Immature natural killer cell (primary cell): ENCODE measurements at regions not wholly inside any gene's neighbourhood (a gene's known extent, or its start where the extent isn't known, plus 50 kb on each side); places are given as distances from the start of the nearest gene placed in this dataset.

ENCODE experiments used
- DNase-seq, 3 donors: peaks; one replicate each; pipeline ENCODE4 v3.0.0; 2022; ENCODE audit warnings: mixed read lengths in 1 of 3
- H3K27ac Mint-ChIP-seq, 6 donors: one replicate each; pipeline ENCODE4 v1.8.0; 2020; ENCODE audit warnings: mixed read lengths in 6 of 6, mild to moderate bottlenecking in 5 of 6, inconsistent platforms in 4 of 6, moderate library complexity in 3 of 6
- H3K27me3 Mint-ChIP-seq, 3 donors: one replicate each; pipeline ENCODE4 v1.8.0; 2020 to 2021; ENCODE audit warnings: low read depth in 3 of 3, mild to moderate bottlenecking in 3 of 3, mixed read lengths in 3 of 3, moderate library complexity in 3 of 3, inconsistent platforms in 1 of 3
- H3K36me3 Mint-ChIP-seq, 3 donors: one replicate each; pipeline ENCODE4 v1.8.0; 2020; ENCODE audit warnings: mixed read lengths in 3 of 3, inconsistent platforms in 2 of 3, mild to moderate bottlenecking in 2 of 3
- H3K4me1 Mint-ChIP-seq, 2 donors: one replicate each; pipeline ENCODE4 v1.8.0; 2020; ENCODE audit warnings: inconsistent platforms in 2 of 2, mild to moderate bottlenecking in 2 of 2, mixed read lengths in 2 of 2, moderate library complexity in 1 of 2
- H3K4me3 Mint-ChIP-seq, 5 donors: one replicate each; pipeline ENCODE4 v1.8.0; 2020; ENCODE audit warnings: mild to moderate bottlenecking in 5 of 5, mixed read lengths in 5 of 5, inconsistent platforms in 3 of 5, moderate library complexity in 3 of 5
- H3K9me3 Mint-ChIP-seq, 6 donors: one replicate each; pipeline ENCODE4 v1.8.0; 2020; ENCODE audit warnings: mild to moderate bottlenecking in 6 of 6, mixed read lengths in 6 of 6, inconsistent platforms in 4 of 6, moderate library complexity in 3 of 6

- no peak for DNase-seq
- Mint-ChIP-seq H3K36me3 (no peaks in the 10 kb centered on the region), H3K27ac (no peak overlapping the region), H3K27me3 (no peaks in the 10 kb centered on the region), H3K9me3 (peaks cover 0 to 4% (median 0%) of the 10 kb centered on the region in 6 donors), H3K4me3 (no peak overlapping the region), H3K4me1 (peaks cover 0 to 3% of the 10 kb centered on the region in 2 donors)
Observed at GRCh38 chr14:86442135-86442534, 912.2 kb downstream of the FLRT2 start.

DNA sequence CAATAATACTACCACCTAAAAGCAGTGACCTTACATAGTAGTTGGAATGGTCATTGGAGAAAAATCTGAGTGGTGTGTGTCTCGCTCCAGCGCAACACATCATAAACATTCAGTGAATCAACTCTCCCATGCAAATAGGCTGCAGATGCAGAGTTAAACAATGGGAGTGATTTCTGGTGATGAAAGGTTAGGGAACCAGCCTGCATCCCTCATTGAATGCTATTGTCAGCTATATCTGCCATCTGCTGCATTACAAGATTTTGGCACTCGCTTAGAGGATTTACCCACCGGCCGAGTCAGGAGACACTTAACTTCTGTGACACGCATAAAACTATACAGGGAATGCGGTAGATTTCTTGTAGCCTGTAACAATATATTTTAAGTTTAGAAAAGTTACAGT lies 900.9 kb downstream of the FLRT2 start:
- H3K27me3 Mint-ChIP-seq: peaks cover 0 to 1% (median 0%) of the 10 kb centered on the region in 3 donors
- peaks cover 0 to 3% (median 0%) of the 10 kb centered on the region in 6 donors for H3K9me3 Mint-ChIP-seq
- DNase-seq: no peak
- peaks cover 5 to 11% of the 10 kb centered on the region in 2 donors for H3K4me1 Mint-ChIP-seq
- no peak overlapping the region for H3K4me3 Mint-ChIP-seq
- H3K36me3 Mint-ChIP-seq: no peaks in the 10 kb centered on the region
- H3K27ac Mint-ChIP-seq: no peak overlapping the region

GRCh38 chr14:86423214-86423613 lies 893.3 kb downstream of the FLRT2 start:
- no peak overlapping the region for H3K27ac Mint-ChIP-seq
- peaks cover 0 to 1% (median 0%) of the 10 kb centered on the region in 6 donors for H3K9me3 Mint-ChIP-seq
- no peak overlapping the region for H3K4me3 Mint-ChIP-seq
- H3K4me1 Mint-ChIP-seq: no peaks in the 10 kb centered on the region
- DNase-seq: no peak
- H3K36me3 Mint-ChIP-seq: no peaks in the 10 kb centered on the region
- peaks cover 0 to 2% (median 1%) of the 10 kb centered on the region in 3 donors for H3K27me3 Mint-ChIP-seq

DNA sequence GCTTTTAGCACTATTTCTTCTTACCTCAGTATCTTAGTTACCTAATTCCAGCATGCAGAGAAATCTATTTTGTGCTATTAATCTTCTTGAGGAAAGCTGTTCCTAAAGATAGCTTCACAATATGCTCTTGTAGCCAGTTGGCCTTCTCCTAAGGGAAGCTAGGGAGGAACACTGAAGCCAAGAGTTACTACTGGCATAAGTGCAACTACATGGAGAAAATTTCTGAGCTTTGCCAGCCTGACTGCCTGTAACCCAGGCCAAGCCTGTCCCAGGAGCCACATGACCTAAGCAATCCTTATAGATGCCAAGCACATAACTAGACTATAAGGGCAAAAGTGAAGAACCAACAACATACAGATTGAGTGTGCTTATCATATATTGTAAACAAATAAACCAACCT lies 890.2 kb downstream of the FLRT2 start:
- DNase-seq: no peak
- H3K9me3 Mint-ChIP-seq: peaks cover 0 to 5% (median under 1%) of the 10 kb centered on the region in 6 donors
- H3K4me1 Mint-ChIP-seq: no peaks in the 10 kb centered on the region
- no peaks in the 10 kb centered on the region for H3K36me3 Mint-ChIP-seq
- no peak overlapping the region for H3K4me3 Mint-ChIP-seq
- H3K27ac Mint-ChIP-seq: no peak overlapping the region
- H3K27me3 Mint-ChIP-seq: peaks cover 0 to 2% (median 0%) of the 10 kb centered on the region in 3 donors

GRCh38 chr14:86414146-86414545 lies 884.2 kb downstream of the FLRT2 start:
- Mint-ChIP-seq H3K4me3 (no peak overlapping the region), H3K9me3 (peaks cover 0 to 9% (median 3%) of the 10 kb centered on the region in 6 donors), H3K4me1 (no peaks in the 10 kb centered on the region), H3K36me3 (no peaks in the 10 kb centered on the region), H3K27me3 (peaks cover 0 to 4% (median 2%) of the 10 kb centered on the region in 3 donors), H3K27ac (no peak overlapping the region)
- DNase-seq: no peak

GRCh38 chr14:86404989-86405649 lies 875.2 kb downstream of the FLRT2 start:
- H3K9me3 Mint-ChIP-seq: peaks cover 0 to 6% (median 0%) of the 10 kb centered on the region in 6 donors
- DNase-seq: no peak
- H3K27ac Mint-ChIP-seq: no peak overlapping the region
- H3K36me3 Mint-ChIP-seq: no peaks in the 10 kb centered on the region
- H3K27me3 Mint-ChIP-seq: peaks cover 0 to 2% (median 1%) of the 10 kb centered on the region in 3 donors
- H3K4me1 Mint-ChIP-seq: no peaks in the 10 kb centered on the region
- no peak overlapping the region for H3K4me3 Mint-ChIP-seq

DNA sequence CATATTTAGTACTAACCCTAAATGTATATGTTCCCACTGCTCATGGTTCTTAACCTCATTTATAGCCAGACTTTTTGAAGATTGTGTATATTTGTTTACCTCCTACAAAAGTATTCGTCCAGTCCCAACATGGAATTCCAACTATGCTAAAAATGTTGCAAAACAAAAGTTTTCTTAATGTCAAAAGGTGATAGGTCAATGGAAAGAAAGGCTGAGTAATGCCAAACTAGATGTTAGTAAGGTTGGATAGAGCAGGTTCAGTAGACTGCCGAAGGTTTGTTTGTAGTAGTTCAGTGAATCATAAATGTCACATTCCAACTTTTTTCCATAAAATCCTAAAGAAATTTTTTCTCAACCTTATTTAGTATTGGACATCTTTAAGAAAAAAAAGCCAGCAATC lies 874.5 kb downstream of the FLRT2 start:
- Mint-ChIP-seq H3K4me1 (no peaks in the 10 kb centered on the region), H3K9me3 (peaks cover 0 to 6% (median 0%) of the 10 kb centered on the region in 6 donors), H3K4me3 (no peak overlapping the region), H3K27me3 (peaks cover 0 to 2% (median 1%) of the 10 kb centered on the region in 3 donors), H3K36me3 (no peaks in the 10 kb centered on the region), H3K27ac (no peak overlapping the region)
- no peak for DNase-seq

DNA sequence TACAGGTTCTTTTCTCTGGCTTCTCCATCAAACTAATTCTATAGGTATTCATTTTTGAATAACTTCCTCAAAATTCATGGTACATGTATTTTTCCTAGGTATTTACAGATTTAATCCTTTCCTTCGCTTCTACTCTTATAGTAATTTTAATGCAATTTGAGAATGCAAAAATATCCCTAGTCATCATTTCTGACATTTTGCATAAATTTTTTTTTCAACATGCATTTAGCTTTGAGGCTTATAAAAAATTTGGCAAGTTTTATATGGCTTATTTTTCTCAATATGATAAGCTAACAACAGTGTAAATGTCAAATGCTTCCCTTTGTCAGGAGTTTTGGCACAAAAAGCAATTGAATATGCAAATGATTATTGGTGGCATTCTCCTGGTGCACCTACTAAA lies 872.6 kb downstream of the FLRT2 start:
- no peak overlapping the region for H3K27ac Mint-ChIP-seq
- no peak overlapping the region for H3K4me3 Mint-ChIP-seq
- H3K9me3 Mint-ChIP-seq: peaks cover 0 to 4% (median 0%) of the 10 kb centered on the region in 6 donors
- no peak for DNase-seq
- no peaks in the 10 kb centered on the region for H3K36me3 Mint-ChIP-seq
- H3K4me1 Mint-ChIP-seq: no peaks in the 10 kb centered on the region
- H3K27me3 Mint-ChIP-seq: peaks cover 0 to 2% (median 1%) of the 10 kb centered on the region in 3 donors

DNA sequence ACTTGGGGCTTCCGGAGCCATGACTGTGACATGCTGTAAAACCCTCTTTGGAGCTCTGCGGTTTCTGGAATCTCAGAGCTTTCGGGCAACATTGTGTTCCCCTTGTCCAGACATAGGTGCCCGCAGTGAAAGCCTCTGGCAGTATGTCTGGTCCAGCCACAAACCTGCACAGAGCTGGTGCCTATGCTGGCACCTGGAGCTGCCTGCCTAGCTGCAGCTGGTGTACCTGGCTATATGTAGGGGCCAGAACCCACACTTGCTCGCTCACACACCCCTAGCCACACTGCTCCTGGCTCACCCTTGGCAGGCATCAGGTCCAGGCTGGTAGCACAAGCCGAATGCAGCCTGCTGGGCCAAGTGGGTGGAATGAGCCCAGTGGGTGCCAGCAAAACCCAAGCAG lies 861.1 kb downstream of the FLRT2 start:
- H3K36me3 Mint-ChIP-seq: no peaks in the 10 kb centered on the region

GRCh38 chr14:86388216-86388615 lies 858.3 kb downstream of the FLRT2 start:
- Mint-ChIP-seq H3K4me3 (no peak overlapping the region), H3K27ac (no peak overlapping the region), H3K9me3 (peaks cover 0 to 3% (median under 1%) of the 10 kb centered on the region in 6 donors), H3K36me3 (no peaks in the 10 kb centered on the region), H3K27me3 (no peaks in the 10 kb centered on the region), H3K4me1 (no peaks in the 10 kb centered on the region)
- no peak for DNase-seq

More for the DNA sequence above, 861.1 kb downstream of the FLRT2 start:
- H3K27me3 Mint-ChIP-seq: no peaks in the 10 kb centered on the region
- H3K9me3 Mint-ChIP-seq: peaks cover 0 to 8% (median 1%) of the 10 kb centered on the region in 6 donors
- H3K4me1 Mint-ChIP-seq: no peaks in the 10 kb centered on the region
- H3K27ac Mint-ChIP-seq: no peak overlapping the region
- H3K4me3 Mint-ChIP-seq: no peak overlapping the region
- DNase-seq: no peak

DNA sequence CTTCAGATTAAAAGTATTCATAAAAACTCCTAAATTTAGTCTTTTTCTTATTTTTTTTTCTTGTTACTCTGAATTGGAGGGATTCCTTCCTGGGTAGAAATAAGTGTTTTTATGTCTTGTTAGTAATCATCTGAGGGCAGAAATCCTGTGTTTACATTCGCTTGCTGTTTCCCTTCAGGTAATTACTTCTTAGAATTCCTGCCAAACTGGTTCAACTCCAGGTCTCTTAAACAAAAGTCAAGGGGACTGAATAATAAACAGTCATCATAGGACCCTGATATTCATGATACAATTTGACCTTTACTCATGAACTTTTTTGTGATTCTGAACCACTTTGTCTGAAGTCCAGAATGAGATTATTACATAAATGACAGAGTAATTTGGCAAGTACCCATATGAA lies 843.9 kb downstream of the FLRT2 start:
- no peak overlapping the region for H3K27ac Mint-ChIP-seq
- H3K9me3 Mint-ChIP-seq: peaks cover 0 to 16% (median 3%) of the 10 kb centered on the region in 6 donors
- H3K27me3 Mint-ChIP-seq: peaks cover 0 to 2% (median 0%) of the 10 kb centered on the region in 3 donors
- H3K4me1 Mint-ChIP-seq: no peaks in the 10 kb centered on the region
- no peak overlapping the region for H3K4me3 Mint-ChIP-seq
- H3K36me3 Mint-ChIP-seq: peaks cover 0 to 4% (median 0%) of the 10 kb centered on the region in 3 donors
- no peak for DNase-seq

- Mint-ChIP-seq H3K4me3 (no peak overlapping the region), H3K27me3 (peaks cover 0 to 2% (median 0%) of the 10 kb centered on the region in 3 donors), H3K27ac (no peak overlapping the region), H3K36me3 (peaks cover 0 to 4% (median 0%) of the 10 kb centered on the region in 3 donors), H3K9me3 (peaks cover 0 to 16% (median 3%) of the 10 kb centered on the region in 6 donors), H3K4me1 (no peaks in the 10 kb centered on the region)
- no peak for DNase-seq
Observed at GRCh38 chr14:86372402-86372801, 842.5 kb downstream of the FLRT2 start.

DNA sequence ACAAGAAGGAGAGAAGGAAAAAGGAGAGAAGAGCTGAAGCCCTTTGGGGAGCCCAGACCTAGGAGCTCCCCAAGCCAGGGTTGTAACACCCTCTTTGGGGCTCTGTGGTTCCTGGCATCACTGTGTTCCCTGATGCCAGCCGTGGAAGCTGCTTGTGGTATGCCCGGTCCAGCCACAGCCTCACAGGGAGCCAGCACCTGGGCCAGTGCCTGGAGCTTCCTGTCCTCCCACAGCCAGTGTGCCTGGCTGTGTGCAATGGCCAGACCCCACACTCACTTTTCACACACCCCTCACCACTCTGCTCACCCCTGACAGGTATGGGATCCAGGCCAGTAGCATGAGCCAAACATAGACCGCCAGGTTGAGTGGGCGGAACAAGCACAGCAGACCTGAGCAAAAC lies 834.7 kb downstream of the FLRT2 start:
- no peak for DNase-seq
- H3K4me3 Mint-ChIP-seq: no peak overlapping the region
- no peak overlapping the region for H3K27ac Mint-ChIP-seq
- H3K36me3 Mint-ChIP-seq: no peaks in the 10 kb centered on the region
- peaks cover 0 to 1% (median 0%) of the 10 kb centered on the region in 3 donors for H3K27me3 Mint-ChIP-seq
- no peaks in the 10 kb centered on the region for H3K4me1 Mint-ChIP-seq
- H3K9me3 Mint-ChIP-seq: peaks cover 0 to 2% (median 0%) of the 10 kb centered on the region in 6 donors

GRCh38 chr14:86363576-86363975 lies 833.6 kb downstream of the FLRT2 start:
- H3K27me3 Mint-ChIP-seq: peaks cover 0 to 1% (median 0%) of the 10 kb centered on the region in 3 donors
- H3K9me3 Mint-ChIP-seq: peaks cover 0 to 2% (median 0%) of the 10 kb centered on the region in 6 donors
- no peaks in the 10 kb centered on the region for H3K36me3 Mint-ChIP-seq
- H3K27ac Mint-ChIP-seq: no peak overlapping the region
- no peaks in the 10 kb centered on the region for H3K4me1 Mint-ChIP-seq
- H3K4me3 Mint-ChIP-seq: no peak overlapping the region
- DNase-seq: no peak

DNA sequence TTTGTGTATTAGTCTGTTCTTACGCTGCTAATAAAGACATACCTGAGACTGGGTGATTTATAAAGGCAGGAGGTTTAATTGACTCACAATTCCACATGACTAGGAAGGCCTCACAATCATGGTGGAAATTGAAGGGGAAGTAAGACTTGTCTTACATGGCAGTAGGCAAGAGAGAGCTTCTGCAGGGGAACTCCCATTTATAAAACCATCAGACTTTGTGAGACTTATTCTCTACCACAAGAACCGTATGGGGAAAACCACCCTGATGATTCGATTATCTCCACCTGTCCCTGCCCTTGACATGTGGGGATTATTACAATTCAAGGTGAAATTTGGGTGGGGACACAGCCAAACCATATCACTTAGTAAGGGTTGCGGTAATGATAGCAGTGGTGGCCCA lies 833.1 kb downstream of the FLRT2 start:
- no peak overlapping the region for H3K4me3 Mint-ChIP-seq

More for the DNA sequence above, 833.1 kb downstream of the FLRT2 start:
- Mint-ChIP-seq H3K27ac (no peak overlapping the region), H3K9me3 (peaks cover 0 to 2% (median 0%) of the 10 kb centered on the region in 6 donors), H3K4me1 (no peaks in the 10 kb centered on the region), H3K27me3 (peaks cover 0 to 1% (median 0%) of the 10 kb centered on the region in 3 donors), H3K36me3 (no peaks in the 10 kb centered on the region)
- DNase-seq: no peak
